ENCODE measurements at regions not wholly inside any gene's neighbourhood (a gene's known extent, or its start where the extent isn't known, plus 50 kb on each side); places are given as distances from the start of the nearest gene placed in this dataset.

GRCh38 chr22:27218012-27218920 is 560.9 kb downstream of the MIAT start:
- TF ChIP-seq CTCF (IDR thresholded peaks at IDR 0.05) (no peak), POLR2A (IDR thresholded peaks at IDR 0.05) (no peak), POLR2AphosphoS5 (IDR thresholded peaks at IDR 0.05) (peak; percentile 12)

Measured in prostate gland (tissue), 2 donors.